IMR-90 (cell line): ENCODE measurements at regions not wholly inside any gene's neighbourhood (a gene's known extent, or its start where the extent isn't known, plus 50 kb on each side); places are given as distances from the start of the nearest gene placed in this dataset.

Experiments used
- ATAC-seq: fragments of 200-7000 bp; cut with Tn5 transposase; 2 replicates; pipeline ENCODE4 v1.9.1; 2020; ENCODE audit warnings: low read depth, mild to moderate bottlenecking, moderate library complexity
- BruUV-seq: library from RNA; stranded (reverse); fragments of 400-500 nt; replicated peaks from 2 replicates; lab custom pipeline; 2021; lab: Mats Ljungman, UMichigan
- CTCF ChIA-PET: fragments of 300-600 bp; formaldehyde crosslinking; extraction: SDS; loops from one replicate; lab custom pipeline; 2021; ENCODE audit warnings: antibody characterized with exemption; lab: Yijun Ruan, JAX
- POLR2A ChIA-PET: fragments of 300-600 bp; sonication (Branson Sonifier 250); formaldehyde crosslinking; loops from one replicate; lab custom pipeline; 2022; ENCODE audit warnings: antibody characterized with exemption; ENCODE audit not compliant: unreplicated experiment; lab: Charles Lee
- DNase-seq: peaks from one replicate; pipeline ENCODE4 v3.0.0; 2013
- H2AFZ ChIP-seq: replicated peaks from 2 replicates; pipeline ENCODE3; 2013; ENCODE audit warnings: low read length, mild to moderate bottlenecking; ENCODE audit not compliant: poor library complexity
- H2AK5ac ChIP-seq: 2 replicates; pipeline ENCODE4 v1.6.1; 2013; ENCODE audit warnings: low read depth, low read length, inconsistent platforms
- H2AK9ac ChIP-seq: replicated peaks from 2 replicates; pipeline ENCODE3; 2013; ENCODE audit warnings: mild to moderate bottlenecking, low read depth, low read length, moderate library complexity; ENCODE audit not compliant: poor library complexity
- H2BK120ac ChIP-seq: 2 replicates; pipeline ENCODE4 v1.6.1; 2013; ENCODE audit warnings: low read depth, low read length, inconsistent platforms
- H2BK15ac ChIP-seq: 3 replicates; pipeline ENCODE4 v1.6.1; 2013; ENCODE audit warnings: low read depth, low read length, inconsistent platforms
- H2BK20ac ChIP-seq: 2 replicates; pipeline ENCODE4 v1.6.1; 2013; ENCODE audit warnings: low read depth, mild to moderate bottlenecking, inconsistent platforms, low read length, moderate library complexity
- H2BK5ac ChIP-seq: 2 replicates; pipeline ENCODE4 v1.6.1; 2013; ENCODE audit warnings: mild to moderate bottlenecking, low read depth, low read length, inconsistent platforms; ENCODE audit not compliant: poor library complexity, severe bottlenecking
- H3K14ac ChIP-seq: replicated peaks from 2 replicates; pipeline ENCODE4 v1.6.1; 2013; ENCODE audit warnings: low read depth, low read length, inconsistent platforms
- H3K18ac ChIP-seq: 2 replicates; pipeline ENCODE4 v1.6.1; 2013; ENCODE audit warnings: low read depth, low read length, control low read depth
- H3K23ac ChIP-seq: 2 replicates; pipeline ENCODE4 v1.6.1; 2013; ENCODE audit warnings: low read depth, low read length, inconsistent platforms
- H3K27ac ChIP-seq: 2 replicates; pipeline ENCODE4 v1.5.1; 2013; ENCODE audit warnings: mild to moderate bottlenecking, control low read depth, low read length; ENCODE audit not compliant: insufficient read depth
- H3K27me3 ChIP-seq: 2 replicates; pipeline ENCODE4 v1.6.1; 2013; ENCODE audit warnings: low read length; ENCODE audit not compliant: control insufficient read depth, insufficient read depth
- H3K36me3 ChIP-seq: 2 replicates; pipeline ENCODE4 v1.6.1; 2013; ENCODE audit warnings: low read length, mixed read lengths; ENCODE audit not compliant: control insufficient read depth, insufficient read depth
- H3K4ac ChIP-seq: 2 replicates; pipeline ENCODE4 v1.6.1; 2013; ENCODE audit warnings: low read depth, low read length, inconsistent platforms
- H3K4me1 ChIP-seq: 2 replicates; pipeline ENCODE4 v1.6.1; 2013; ENCODE audit warnings: low read length, mixed read lengths; ENCODE audit not compliant: control insufficient read depth, insufficient read depth
- H3K4me2 ChIP-seq: 2 replicates; pipeline ENCODE4 v1.6.1; 2013; ENCODE audit warnings: low read depth, mild to moderate bottlenecking, control low read depth, low read length, moderate library complexity
- H3K4me3 ChIP-seq: 2 replicates; pipeline ENCODE4 v1.5.1; 2013; ENCODE audit warnings: low read depth, mild to moderate bottlenecking, control low read depth, low read length, moderate library complexity; ENCODE audit not compliant: insufficient read depth
- H3K56ac ChIP-seq: 2 replicates; pipeline ENCODE4 v1.6.1; 2013; ENCODE audit warnings: low read length, inconsistent platforms; ENCODE audit not compliant: insufficient read depth; ENCODE audit errors: extremely low read depth
- H3K79me1 ChIP-seq, 2 experiments: 2 replicates each; pipeline ENCODE4 v1.6.1; 2013; ENCODE audit warnings: low read length in 2 of 2, inconsistent platforms in 1 of 2, low read depth in 1 of 2
- H3K9ac ChIP-seq: 2 replicates; pipeline ENCODE4 v1.6.1; 2013; ENCODE audit warnings: low read depth, low read length, control low read depth
- H3K9me1 ChIP-seq: 2 replicates; pipeline ENCODE4 v1.6.1; 2013; ENCODE audit warnings: low read length, inconsistent platforms; ENCODE audit not compliant: insufficient read depth
- H3K9me3 ChIP-seq: 2 replicates; pipeline ENCODE4 v1.6.1; 2013; ENCODE audit warnings: low read length; ENCODE audit not compliant: control insufficient read depth, insufficient read depth
- H4K20me1 ChIP-seq: 2 replicates; pipeline ENCODE4 v1.6.1; 2013; ENCODE audit warnings: low read length, inconsistent platforms; ENCODE audit not compliant: insufficient read depth
- H4K5ac ChIP-seq: 2 replicates; pipeline ENCODE4 v1.6.1; 2013; ENCODE audit warnings: mild to moderate bottlenecking, low read depth, low read length, control low read depth
- H4K8ac ChIP-seq, 2 experiments: 2 replicates each; pipeline ENCODE4 v1.6.1; 2013; ENCODE audit warnings: low read depth in 2 of 2, low read length in 2 of 2, control low read depth in 1 of 2, inconsistent platforms in 1 of 2
- H4K91ac ChIP-seq: 2 replicates; pipeline ENCODE4 v1.6.1; 2013; ENCODE audit warnings: low read depth, low read length, inconsistent platforms; ENCODE audit not compliant: insufficient read depth
- RAD21 ChIP-seq: IDR thresholded peaks from 2 replicates; pipeline ENCODE4 v1.6.1; 2012; ENCODE audit warnings: low read length, improper control_type of control experiment
- RCOR1 ChIP-seq: IDR thresholded peaks from 2 replicates; pipeline ENCODE4 v1.6.1; 2012; ENCODE audit warnings: mild to moderate bottlenecking, low read length, improper control_type of control experiment; ENCODE audit not compliant: insufficient replicate concordance
- RFX5 ChIP-seq: IDR thresholded peaks from 2 replicates; pipeline ENCODE4 v1.8.0; 2012; ENCODE audit warnings: low read depth, mild to moderate bottlenecking, low read length, moderate library complexity
- WGBS, 2 experiments: methylation state at CpG; one replicate each; pipeline versions ENCODE4 v1.1.5 to v1.1.7; 2013; ENCODE audit warnings: missing lambda C conversion rate in 2 of 2; ENCODE audit not compliant: insufficient read length in 1 of 2; ENCODE audit errors: extremely low coverage in 2 of 2; 5-methylcytosine and 5-hydroxymethylcytosine counted together
- dilution Hi-C: fragments of 300-500 bp; cut with HindIII; formaldehyde crosslinking; loops from one replicate; pipeline ENCODE4 v1.14.3; 2018; ENCODE audit warnings: low sequenced_read_pairs; ENCODE audit not compliant: unreplicated experiment
- in situ Hi-C: fragments of 300-500 bp; cut with MboI; formaldehyde crosslinking; loops from 3 replicates; pipeline ENCODE4 v1.14.3; 2019; ENCODE audit warnings: low sequenced_read_pairs, inconsistent platforms, mixed read lengths
- intact Hi-C: fragments of 100-400 bp; cut with micrococcal nuclease; formaldehyde crosslinking; loops from 2 replicates; pipeline ENCODE4 v1.10.0; 2022
- TF ChIP-seq, protein P1 (sequence below): fragments of 150-350 bp; IDR thresholded peaks from 2 replicates; pipeline ENCODE4 v1.6.1; 2016; ENCODE audit warnings: low read depth, mild to moderate bottlenecking, low read length, moderate library complexity, borderline replicate concordance

DNA sequence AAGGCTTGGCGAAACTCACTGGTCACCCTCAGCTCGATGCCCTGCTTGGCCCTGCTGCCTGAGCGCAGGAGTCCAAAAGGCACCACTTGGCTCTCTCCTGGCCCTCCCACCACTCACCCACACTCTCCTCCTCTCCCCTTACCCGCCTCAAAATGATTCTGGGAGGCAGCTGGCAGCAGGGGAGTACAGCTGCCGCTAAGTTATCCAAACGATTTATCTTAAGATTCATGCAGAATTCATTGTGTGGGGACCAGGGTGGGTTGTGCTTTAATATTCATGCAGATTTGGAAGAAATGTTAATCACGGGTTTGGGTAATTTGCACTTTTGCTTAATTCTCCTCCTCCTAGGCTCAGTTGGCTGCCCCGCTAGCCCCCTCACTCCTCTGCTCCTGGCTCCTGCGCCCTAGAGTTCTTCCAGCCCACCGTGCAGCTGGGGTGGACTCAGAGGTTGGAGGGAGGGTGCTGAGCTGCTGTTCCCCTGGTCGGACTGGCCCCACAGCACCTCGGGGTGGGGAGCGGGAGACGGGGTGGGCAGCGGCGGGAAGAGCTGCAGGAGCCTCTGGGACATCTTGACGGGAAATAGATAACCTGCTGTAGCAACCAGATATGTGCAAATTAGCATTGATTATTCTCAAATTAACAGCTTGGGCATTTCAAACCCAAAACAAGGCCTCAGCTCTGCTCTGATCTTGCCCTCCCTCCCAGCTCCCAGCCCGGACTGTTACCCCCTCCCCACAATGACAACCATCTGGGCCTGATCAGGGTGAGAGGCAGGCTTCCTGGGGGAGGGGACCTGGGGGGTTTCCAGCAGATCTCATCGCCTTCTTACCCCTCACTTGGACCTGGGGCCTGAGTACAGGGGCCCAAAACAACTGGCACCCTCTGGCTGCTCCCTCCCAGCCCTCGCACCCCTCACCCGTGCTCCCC lies 122.6 kb upstream of the RPL38 start:
- no peak for DNase-seq
- H4K8ac ChIP-seq, result no peak overlapping the region
- no peak overlapping the region for H3K56ac ChIP-seq
- in situ Hi-C loops, result loop anchor here (10.0 to 25.0 kb wide), 2 partner anchors 56 to 194 kb away; no protein-coding TSS in a partner anchor
- POLR2A ChIA-PET, result no interaction called here
- no peaks in the 10 kb centered on the region for H3K4me1 ChIP-seq
- H3K4me3 ChIP-seq, result no peak overlapping the region
- H2BK20ac ChIP-seq, result no peak overlapping the region
- TF ChIP-seq RFX5 (no peak), RAD21 (no peak), RCOR1 (no peak)
- TF ChIP-seq, protein P1, sequence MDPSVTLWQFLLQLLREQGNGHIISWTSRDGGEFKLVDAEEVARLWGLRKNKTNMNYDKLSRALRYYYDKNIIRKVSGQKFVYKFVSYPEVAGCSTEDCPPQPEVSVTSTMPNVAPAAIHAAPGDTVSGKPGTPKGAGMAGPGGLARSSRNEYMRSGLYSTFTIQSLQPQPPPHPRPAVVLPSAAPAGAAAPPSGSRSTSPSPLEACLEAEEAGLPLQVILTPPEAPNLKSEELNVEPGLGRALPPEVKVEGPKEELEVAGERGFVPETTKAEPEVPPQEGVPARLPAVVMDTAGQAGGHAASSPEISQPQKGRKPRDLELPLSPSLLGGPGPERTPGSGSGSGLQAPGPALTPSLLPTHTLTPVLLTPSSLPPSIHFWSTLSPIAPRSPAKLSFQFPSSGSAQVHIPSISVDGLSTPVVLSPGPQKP, result no peak
- no peak overlapping the region for H4K5ac ChIP-seq
- no peak overlapping the region for H3K4me2 ChIP-seq
- H2BK5ac ChIP-seq, result no peak overlapping the region
- no peaks in the 10 kb centered on the region for H3K9me1 ChIP-seq
- no peak overlapping the region for H3K9ac ChIP-seq
- BruUV-seq, result no TSS peak
- dilution Hi-C loops, result no loop called here
- H3K14ac ChIP-seq, result no peak overlapping the region
- no peak overlapping the region for H4K91ac ChIP-seq
- no peaks in the 10 kb centered on the region for H3K79me1 ChIP-seq
- no peak overlapping the region for H3K18ac ChIP-seq
- ATAC-seq, result no peak
- H2AK5ac ChIP-seq, result no peak overlapping the region
- intact Hi-C loops, result no loop called here
- no peak overlapping the region for H3K27ac ChIP-seq
- H2BK15ac ChIP-seq, result no peak overlapping the region
- no peaks in the 10 kb centered on the region for H3K27me3 ChIP-seq
- H2BK120ac ChIP-seq, result no peak overlapping the region
- no peaks in the 10 kb centered on the region for H4K20me1 ChIP-seq
- H2AFZ ChIP-seq, result no peak overlapping the region
- CTCF ChIA-PET, result no interaction called here
- H3K9me3 ChIP-seq, result peaks cover 44% of the 10 kb centered on the region
- no peak overlapping the region for H2AK9ac ChIP-seq
- no peaks in the 10 kb centered on the region for H3K36me3 ChIP-seq
- H3K4ac ChIP-seq, result no peak overlapping the region
- H3K23ac ChIP-seq, result no peak overlapping the region
- 15% methylated on average over 4 of the region's 21 CpGs; no CpG with 5 or more reads in 1 of the 2 experiments for WGBS, 2 experiments
